Amygdala (tissue), 56 donors: ENCODE measurements at regions not wholly inside any gene's neighbourhood (a gene's known extent, or its start where the extent isn't known, plus 50 kb on each side); places are given as distances from the start of the nearest gene placed in this dataset.
A peak's percentile ranks its signal among the peaks of the same experiment; 100 is the strongest.
"Not testable (repeated sequence)": the region's sequence is repeated elsewhere in the genome, so short reads cannot be mapped to it uniquely, and the experiment has no call there.

ENCODE experiments used
- DNase-seq, 56 donors: peaks; one replicate each; lab custom pipeline; 2025; lab: John Stamatoyannopoulos, UW

DNA sequence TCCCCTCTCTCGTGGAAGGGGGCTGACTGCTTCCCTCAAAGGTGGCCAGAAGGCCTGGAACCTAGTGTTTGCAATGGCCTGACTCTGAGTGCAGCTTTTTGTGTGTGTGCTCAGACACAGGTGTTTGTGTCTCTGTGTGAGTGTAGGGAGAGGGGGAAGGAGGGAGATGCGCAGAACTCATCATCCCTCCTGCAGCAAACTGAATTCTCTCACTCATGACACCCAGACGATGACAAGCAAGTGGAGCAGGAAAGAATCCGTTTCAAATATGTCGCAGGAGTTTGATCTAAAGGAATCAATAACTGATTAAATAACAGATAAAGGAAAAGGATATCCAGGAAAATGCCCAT lies 101.4 kb downstream of the TNFAIP3 start:
- no peak for DNase-seq

DNA sequence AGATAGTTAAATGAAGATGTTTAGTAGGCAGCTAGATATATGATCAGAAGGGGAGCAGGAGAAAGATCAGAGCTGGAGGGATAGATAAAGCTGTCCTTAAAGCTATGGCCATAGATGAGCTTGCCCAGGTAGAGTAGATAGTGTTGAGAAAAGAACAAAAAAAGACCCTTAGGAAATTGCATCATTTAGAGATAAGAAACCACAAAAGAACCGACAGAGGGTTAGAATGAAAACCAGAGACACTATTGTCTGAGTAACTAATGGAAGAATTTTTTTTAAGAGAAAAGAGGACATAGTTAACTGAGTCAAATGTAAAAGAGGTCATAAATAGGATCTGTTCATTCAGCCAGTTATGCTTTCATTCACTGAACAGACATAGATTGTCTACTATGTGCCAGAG lies 101.8 kb downstream of the TNFAIP3 start:
- no peak for DNase-seq

DNA sequence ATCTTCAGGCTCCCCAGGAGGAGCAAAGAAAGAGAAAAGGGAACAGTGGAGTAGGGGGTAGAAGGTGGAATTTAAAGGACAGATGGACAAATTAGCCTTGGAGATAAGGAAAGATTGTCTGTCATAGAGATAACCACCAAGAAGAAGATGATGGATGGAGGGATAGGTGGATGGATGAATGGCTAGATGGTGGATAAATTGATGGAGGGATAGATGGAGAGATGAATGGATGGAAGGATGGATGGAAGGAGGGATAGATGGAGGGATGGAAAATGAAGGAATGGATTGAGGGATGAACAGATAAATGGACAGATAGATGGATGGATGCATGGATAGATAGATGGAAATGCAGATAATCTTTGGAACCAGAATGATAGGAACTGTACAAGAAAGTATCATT lies 102.8 kb downstream of the TNFAIP3 start:
- DNase-seq = no peak

DNA sequence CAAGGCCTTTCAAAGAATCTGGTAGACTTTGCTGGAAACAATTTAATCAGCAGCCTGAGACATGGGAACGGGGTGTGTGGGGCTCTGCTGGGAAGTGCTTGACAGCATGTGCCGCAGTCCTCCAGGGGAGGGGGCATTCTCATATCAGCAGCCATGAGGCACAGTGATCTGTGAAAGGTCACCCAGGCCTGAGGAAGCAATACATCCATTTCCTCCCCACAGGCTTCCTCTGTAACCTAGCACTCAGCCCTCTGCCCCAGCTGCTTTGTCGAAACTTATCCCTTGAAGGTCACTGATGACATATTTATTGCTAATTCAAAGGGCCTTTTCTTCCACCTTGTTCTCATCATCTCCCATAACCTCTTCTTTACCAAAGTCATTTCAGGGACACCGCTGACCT lies 103.3 kb downstream of the TNFAIP3 start:
- DNase-seq = no peak

DNA sequence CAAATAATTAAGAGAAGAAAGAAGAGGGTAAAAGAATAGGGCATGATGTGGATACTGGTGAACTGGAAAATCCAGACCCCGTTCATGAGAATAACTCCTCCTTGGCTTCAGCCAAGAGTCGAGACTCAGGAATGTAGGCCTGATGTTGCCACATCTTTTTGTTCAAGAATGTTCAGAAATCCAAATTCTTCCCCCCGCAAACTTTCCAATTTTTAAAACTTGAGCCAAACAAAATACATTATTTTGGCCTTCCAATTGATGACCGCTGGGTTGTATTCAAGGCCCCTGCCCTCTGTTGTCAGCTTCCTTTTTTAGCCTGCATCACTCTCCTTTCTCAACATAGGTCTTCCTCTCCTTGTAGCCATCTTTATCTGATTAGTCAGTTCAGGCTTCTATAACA lies 106.1 kb downstream of the TNFAIP3 start:
- DNase-seq = no peak

DNA sequence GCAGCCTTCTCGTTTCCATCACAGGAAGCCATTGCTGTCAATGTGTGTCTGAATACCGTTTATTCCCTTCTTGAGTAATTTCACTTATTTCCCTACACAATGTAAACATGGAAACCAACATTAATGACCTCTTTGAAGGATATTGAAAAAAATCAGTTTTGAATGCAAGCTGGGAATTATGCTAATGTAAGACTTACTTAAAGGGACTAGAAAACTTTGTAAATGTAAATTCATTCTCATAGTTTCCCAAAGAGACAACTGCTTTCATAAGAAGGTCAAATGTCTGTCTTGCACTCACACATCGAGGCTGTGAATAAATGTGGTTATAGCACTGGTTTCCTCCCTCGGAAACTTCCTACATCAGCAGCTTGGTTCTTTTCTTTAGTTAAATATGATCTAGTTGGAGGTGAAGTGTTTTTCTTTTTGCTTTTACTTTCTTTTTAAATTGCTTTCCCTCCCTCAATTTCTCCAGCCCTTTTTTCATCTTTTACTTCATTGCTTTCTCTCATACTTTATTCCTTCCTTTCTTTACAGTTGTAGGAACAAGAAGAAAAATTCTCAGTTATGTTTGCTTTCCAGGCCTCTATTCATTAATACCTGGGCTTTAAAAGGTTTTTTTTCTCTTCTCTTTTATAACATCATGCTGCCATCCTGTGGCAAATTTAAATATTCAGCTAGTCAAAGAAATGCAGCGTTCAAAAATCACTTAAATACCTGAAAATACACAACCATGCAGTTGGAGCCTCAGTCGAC lies 108.3 kb downstream of the TNFAIP3 start:
- DNase-seq = no peak

DNA sequence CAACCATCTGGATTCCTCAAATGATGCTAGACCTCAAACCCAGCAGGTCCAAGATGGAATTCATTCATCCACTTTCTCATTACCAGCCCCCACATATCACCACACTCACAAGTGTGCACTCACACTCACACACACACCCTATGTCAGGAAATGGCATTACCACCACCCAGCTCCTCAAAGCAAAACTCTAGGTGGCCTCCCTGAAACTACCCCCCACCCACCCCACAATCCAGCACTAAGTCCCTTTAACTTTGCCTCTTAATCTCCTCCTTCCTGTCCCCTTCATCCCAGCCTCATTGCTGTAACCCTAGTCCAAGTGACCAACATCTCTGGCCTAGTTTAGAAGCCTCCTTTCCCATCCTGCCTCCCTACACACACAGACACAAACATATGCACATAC lies 109.4 kb downstream of the TNFAIP3 start:
- DNase-seq = no peak

DNA sequence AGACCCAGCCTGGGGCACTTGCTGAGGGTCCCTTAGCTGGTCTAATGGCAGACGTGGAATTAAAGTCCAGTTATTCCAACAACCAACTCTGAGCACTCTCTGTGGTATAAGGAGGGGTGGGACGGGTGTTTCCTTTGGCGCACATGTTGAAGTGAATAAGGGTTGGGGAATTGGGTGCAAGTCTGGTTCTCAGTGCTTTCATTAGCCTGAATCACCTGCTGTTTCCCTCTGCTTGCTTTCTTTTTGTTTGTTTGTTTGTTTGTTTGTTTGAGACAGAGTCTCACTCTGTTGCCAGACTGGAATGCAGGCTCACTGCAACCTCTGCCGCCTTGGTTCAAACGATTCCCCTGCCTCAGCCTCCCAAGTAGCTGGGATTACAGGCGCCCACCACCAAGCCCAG lies 110.1 kb downstream of the TNFAIP3 start:
- no peak for DNase-seq

DNA sequence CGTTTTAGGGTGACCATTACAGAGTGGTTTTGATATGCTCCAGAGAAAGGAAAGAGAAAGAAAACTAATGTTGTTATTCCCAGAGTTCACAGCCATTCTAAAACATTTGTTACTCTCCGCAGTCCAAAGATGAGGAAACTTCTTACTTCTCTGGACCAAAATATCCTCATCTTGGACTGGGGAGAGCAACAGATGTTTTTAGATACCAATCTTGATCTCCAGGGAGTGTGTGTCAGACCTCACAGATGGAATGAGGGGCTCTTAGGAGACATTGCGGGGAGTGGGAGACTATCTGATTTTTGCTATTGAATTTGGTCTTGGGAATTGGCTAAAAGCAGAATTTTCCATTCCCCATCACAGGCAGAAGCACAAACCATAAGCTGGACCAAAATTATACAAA lies 110.8 kb downstream of the TNFAIP3 start:
- no peak for DNase-seq

DNA sequence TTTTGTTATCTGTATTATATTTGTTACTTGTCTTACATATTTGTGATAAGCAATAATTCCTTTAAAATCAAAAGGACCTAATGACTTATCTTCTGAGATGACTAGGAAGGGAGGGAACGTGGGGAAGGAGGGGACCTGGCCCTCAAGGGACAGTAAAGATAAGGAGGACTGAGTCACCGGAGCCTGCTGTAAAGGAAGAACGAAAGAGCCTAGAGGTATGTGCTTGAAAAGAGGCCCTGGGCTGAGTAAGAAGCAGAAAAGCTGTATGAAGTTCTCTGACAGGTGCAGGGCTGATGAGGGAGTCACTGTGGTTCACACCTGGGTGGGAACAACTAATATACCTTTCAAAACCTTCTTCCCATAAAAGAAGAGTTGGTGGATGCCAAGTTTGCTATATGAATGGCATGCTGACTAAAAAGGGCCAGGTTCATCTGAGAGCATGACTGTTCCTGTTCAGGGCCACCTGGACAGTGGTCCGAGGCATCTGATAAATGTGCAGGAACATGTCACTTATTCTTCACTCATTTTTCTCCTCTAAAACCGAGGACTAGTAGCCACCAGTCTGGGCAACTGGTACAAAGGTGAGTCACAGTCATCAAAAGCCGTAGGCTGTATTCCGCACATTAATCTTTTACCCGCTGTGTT lies 111.3 kb downstream of the TNFAIP3 start:
- no peak for DNase-seq

DNA sequence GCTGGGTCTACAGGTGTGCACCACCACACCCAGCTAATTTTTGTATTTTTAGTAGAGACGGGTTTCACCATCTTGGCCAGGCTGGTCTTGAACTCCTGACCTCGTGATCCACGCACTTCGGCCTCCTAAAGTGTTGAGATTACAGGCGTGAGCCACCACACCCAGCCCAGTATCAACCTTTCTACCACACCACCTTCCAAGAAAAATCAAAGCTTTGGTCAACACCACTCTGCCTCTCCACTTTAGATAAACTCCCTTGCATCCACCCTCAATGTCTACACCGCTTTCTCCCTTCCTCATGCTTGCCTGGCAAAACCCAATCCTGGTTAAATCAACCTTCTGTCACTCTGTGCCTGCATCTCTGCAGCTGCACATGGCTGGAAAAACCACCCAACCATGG lies 112.2 kb downstream of the TNFAIP3 start:
- not testable (repeated sequence) for DNase-seq

DNA sequence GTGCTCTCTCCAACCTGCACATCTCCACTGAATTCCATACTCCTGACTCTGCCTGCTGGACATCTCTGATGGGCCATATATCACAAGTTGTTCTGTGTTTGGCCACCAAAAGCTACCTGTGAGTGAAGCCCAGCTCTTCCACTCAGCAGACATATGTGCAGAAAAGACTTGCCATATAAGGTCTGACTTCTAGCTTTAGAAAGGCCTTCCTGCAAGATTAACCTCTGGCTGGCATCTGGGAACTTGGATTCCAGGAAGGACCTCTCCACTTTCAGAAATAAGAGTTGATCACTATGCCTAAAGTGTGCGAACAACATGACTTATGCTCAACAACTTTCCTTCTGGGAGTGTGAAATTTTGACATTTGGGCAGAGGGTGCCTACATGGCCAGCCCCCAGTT lies 113.7 kb downstream of the TNFAIP3 start:
- DNase-seq = no peak

DNA sequence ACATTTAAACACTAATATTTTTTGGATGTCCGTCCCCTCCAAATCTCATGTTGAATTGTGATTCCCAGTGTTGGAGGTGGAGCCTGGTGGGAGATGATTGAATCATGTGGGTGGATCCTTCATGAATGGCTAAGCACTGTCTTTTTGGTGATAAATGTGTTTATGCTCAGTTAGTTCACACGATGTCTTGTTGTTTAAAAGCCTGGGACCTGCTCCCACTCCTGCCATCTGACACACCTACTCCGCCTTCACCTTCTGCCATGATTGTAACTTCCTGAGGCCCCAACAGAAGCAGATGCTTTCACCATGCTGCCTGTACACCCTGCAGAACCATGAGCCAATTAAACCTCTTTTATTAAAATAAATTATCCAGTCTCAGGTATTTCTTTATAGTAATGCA lies 114.7 kb downstream of the TNFAIP3 start:
- no peak for DNase-seq

DNA sequence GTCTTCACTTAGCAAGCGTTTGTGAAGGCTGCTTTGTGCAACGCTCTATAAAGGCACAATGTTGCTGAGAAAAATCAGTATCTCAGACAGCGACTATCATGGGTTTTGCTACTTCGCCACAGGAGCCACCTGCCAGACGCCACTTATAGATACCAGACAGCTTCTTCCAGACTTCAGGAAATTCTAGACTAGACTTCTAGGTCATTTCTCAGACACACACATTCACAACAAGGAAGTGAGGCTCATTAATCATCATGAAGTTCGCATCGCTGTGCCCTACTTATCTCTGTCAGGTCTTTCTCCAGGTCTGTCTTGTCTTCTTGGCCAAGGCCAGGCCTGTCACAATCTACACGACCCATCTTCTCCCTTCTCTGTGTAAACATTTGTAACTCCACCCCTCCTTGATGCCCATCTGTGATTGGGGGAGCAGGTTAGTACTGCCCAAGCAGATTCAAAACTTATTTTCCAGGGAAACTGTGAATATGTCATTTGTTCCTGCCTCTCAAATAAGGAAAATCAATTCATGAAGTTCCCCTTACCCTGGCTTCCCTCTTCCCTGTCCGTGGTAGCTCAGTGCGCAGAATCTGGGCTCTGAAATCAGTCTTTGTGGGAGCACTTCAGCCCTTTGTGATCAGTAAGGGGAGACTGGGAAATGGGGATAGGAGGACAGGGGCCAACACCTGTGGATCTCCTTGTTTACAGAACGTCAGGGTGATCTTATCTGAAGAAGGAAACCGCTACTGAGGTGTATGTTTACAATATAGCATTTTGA lies 115.5 kb downstream of the TNFAIP3 start:
- DNase-seq = no peak

DNA sequence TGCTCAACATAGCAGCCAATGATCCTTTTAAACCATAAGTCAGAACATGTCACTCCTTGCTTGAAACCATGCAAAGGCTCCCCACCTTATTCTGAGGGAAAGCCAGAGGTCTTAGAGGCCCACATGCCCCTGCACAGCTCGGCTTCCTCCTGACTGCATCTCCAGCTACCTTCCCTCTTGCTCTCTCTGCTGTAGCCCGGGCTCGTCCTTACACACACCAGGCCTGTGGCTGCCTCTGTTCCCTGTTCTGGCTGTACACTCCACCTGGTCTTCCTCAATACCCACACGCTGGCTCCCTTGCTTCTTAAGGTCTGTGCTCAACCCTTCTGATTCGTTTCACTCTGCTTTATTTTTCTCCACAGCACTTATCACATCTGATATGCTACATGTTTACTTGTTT lies 116.2 kb downstream of the TNFAIP3 start:
- no peak for DNase-seq

DNA sequence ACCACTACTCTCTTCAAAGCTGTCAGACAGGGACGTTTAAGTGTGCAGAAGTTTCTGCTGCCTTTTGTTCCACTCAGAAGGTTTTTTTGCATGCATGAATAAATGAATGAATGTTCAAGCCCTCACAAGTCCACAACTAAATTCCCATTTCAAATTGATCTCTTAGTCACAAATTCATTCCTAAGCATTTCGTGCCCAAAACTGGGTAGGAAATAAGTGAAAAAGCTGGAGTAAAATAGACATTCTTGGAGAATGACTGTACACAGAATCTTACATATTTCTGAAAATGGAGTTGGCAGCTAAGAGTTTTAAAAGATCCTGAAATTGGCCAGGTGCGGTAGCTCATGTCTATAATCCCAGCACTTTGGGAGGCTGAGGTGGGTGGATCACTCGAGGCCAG lies 117.6 kb downstream of the PERP start:
- DNase-seq = no peak

DNA sequence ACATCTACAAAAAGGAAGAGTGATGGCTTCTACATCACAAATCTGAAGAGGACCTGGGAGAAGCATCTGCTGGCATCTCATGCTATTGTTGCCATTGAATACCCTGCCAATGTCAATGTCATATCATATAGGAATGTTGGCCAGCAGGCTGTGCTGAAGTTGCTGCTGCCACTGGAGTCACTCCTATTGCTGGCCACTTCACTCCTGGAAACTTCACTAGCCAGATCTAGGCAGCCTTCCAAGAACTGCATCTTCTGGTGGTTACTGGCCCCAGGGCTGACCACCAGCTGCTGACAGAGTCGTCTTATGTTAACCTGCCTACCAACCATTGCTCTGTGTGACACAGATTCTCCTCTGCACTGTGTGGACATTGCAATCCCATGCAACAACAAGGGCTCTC lies 111.8 kb downstream of the PERP start:
- no peak for DNase-seq

DNA sequence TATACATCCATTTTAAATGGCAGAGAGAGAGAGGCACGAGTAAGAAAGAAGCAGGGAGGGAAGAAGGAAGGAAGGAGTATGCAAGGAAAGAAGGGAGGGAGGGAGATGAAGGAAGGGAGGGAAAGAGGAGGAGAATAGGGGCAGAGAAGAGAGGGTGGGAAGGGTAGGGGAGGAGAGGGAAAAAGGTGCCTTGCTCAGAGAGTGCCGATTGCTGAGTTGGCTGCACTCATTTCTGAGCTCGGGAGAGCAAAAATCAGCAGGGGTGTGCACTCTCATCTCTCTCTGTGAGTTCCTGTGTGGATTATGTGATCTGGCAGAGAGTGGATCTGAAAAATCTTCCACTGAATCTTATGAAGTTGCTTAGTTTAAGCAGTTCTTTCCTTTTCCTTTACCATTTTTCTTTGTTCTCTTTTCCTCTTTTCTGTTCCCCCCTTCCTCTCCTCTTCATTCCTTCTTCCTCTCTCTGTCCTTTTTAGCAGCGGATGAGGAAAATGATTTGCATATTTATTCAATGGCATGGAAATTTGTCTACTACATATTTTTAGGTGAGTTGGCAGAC lies 108.7 kb downstream of the PERP start:
- no peak for DNase-seq

DNA sequence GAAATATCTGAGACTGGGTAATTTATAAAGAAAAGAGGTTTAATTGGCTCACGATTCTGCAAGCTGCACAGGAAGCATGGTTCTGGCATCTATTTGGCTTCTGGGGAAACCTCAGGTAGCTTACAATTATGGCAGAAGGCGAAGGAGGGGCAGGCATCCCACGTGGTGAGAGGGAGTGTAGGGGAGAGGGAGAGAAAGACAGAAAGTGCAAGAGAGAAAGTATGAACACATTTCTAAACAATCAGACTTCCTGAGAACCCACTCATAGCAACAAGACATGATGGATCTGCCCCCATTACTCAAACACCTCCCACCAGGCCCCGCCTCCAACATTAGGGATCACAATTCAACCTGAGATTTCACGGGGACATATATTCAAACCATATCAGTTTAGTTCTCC lies 107.4 kb downstream of the PERP start:
- no peak for DNase-seq

DNA sequence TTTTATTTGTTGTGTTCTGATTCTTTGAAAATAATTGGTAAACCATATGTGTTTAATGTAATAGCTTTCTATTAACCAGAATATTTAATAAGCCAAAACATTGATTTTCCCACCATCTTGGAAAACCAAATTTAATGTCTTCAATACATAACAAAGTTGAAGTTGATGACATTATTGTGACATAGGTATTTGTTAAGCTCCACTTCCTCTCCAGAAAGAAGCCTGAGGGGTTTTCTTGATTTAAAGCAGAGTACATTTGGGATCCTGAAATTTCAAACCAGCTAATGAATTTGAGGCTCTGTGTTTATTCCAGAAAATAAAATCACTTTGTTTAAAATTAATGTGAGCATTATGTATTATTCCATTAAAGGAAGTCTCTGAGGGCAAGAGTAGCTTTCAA lies 106.3 kb downstream of the PERP start:
- no peak for DNase-seq

DNA sequence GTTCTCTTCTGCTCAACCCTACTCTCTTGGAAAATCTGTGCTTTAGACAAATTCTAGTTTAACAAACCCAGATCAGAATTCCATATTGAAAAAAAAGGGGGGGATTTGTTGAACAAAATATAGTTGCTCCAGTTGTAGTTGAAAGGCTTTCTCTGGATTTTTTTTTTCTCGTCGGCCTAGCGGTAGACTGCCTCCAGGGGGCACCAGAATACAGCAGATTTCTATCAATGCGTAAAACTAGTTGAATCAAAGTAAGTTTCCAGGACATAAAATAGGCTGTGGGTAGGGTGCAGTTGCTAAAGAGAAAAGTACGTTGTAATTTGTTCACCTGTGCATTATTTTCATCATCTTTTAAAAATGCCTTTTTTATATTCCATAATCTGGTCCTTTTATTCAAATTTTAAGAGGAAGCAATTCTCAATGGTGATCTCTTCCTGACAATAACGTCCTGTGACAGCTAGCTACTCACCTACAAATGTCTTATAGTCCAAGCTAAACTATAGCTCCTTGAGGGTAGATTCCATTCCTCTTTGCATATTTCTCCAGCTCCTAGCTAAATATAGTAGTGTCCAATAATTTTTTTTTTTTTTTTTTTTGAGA lies 105.4 kb downstream of the PERP start:
- peak in 36 of 56 donors; percentile 0 to 72 (median 9) for DNase-seq
